Stimulated activated effector memory CD8-positive, alpha-beta T cell treated with anti-CD3 and anti-CD28 coated beads, Interleukin-12 subunit alpha, Interleukin-12 subunit beta, amount 100 ng/mL, for 72 hours (primary cell): ENCODE measurements at regions not wholly inside any gene's neighbourhood (a gene's known extent, or its start where the extent isn't known, plus 50 kb on each side); places are given as distances from the start of the nearest gene placed in this dataset.
A peak's percentile ranks its signal among the peaks of the same experiment; 100 is the strongest.
"Not testable (repeated sequence)": the region's sequence is repeated elsewhere in the genome, so short reads cannot be mapped to it uniquely, and the experiment has no call there.

Experiments used
- ATAC-seq: fragments of 150-1000 bp; cut with Tn5 transposase; 2 replicates; pipeline ENCODE4 v1.10.0; 2021
- DNase-seq, 2 donors: peaks; one replicate each; pipeline ENCODE4 v3.0.0; 2021 to 2022; ENCODE audit warnings: low spot score in 2 of 2
- H3K27ac Mint-ChIP-seq: one replicate; pipeline ENCODE4 v1.8.0; 2022; ENCODE audit warnings: mild to moderate bottlenecking, mixed read lengths
- H3K36me3 Mint-ChIP-seq: one replicate; pipeline ENCODE4 v1.8.0; 2022; ENCODE audit warnings: mild to moderate bottlenecking, mixed read lengths
- H3K4me1 Mint-ChIP-seq: one replicate; pipeline ENCODE4 v1.8.0; 2022; ENCODE audit warnings: mixed read lengths
- H3K4me3 Mint-ChIP-seq: one replicate; pipeline ENCODE4 v1.8.0; 2022; ENCODE audit warnings: mild to moderate bottlenecking, mixed read lengths
- H3K9me3 Mint-ChIP-seq: one replicate; pipeline ENCODE4 v1.8.0; 2022; ENCODE audit warnings: mixed read lengths

GRCh38 chr12:91877022-91877421 is 268.6 kb downstream of the BTG1 start:
- H3K9me3 Mint-ChIP-seq = peaks cover 2% of the 10 kb centered on the region
- peak overlapping the region; percentile 66 for H3K4me3 Mint-ChIP-seq
- H3K27ac Mint-ChIP-seq = peak overlapping the region; percentile 95

GRCh38 chr12:91875671-91876070 is 270.0 kb downstream of the BTG1 start:
- ATAC-seq, H3K36me3 Mint-ChIP-seq, DNase-seq, H3K9me3 Mint-ChIP-seq: not testable (repeated sequence)
- Mint-ChIP-seq H3K4me3 (peak overlapping the region; percentile 66), H3K27ac (peak overlapping the region; percentile 95), H3K4me1 (peaks cover 74% of the 10 kb centered on the region)

More at GRCh38 chr12:91877022-91877421, 268.6 kb downstream of the BTG1 start:
- peaks cover 7% of the 10 kb centered on the region for H3K36me3 Mint-ChIP-seq
- H3K4me1 Mint-ChIP-seq = peaks cover 60% of the 10 kb centered on the region
- ATAC-seq (peak; percentile 99), DNase-seq (peak; percentile 56 to 84)

GRCh38 chr12:91874086-91874865 is 271.4 kb downstream of the BTG1 start:
- Mint-ChIP-seq H3K9me3 (peaks cover 5% of the 10 kb centered on the region), H3K27ac (peak overlapping the region; percentile 95), H3K4me1 (peaks cover 73% of the 10 kb centered on the region), H3K4me3 (no peak overlapping the region), H3K36me3 (peaks cover 7% of the 10 kb centered on the region)
- no peak for DNase-seq
- ATAC-seq = no peak

- Mint-ChIP-seq H3K27ac (peak overlapping the region; percentile 77), H3K4me3 (peak overlapping the region; percentile 10), H3K36me3 (no peaks in the 10 kb centered on the region), H3K9me3 (peaks cover 5% of the 10 kb centered on the region), H3K4me1 (peaks cover 59% of the 10 kb centered on the region)
- no peak for ATAC-seq
- no peak for DNase-seq
Observed at GRCh38 chr12:91871751-91872150, 273.9 kb downstream of the BTG1 start.

GRCh38 chr12:91870872-91871707 is 274.6 kb downstream of the BTG1 start:
- H3K9me3 Mint-ChIP-seq = peaks cover 5% of the 10 kb centered on the region
- no peaks in the 10 kb centered on the region for H3K36me3 Mint-ChIP-seq
- DNase-seq = no peak
- peak overlapping the region; percentile 10 for H3K4me3 Mint-ChIP-seq
- peak overlapping the region; percentile 77 for H3K27ac Mint-ChIP-seq
- ATAC-seq = peak; percentile 55
- peaks cover 54% of the 10 kb centered on the region for H3K4me1 Mint-ChIP-seq

GRCh38 chr12:91868054-91868453 is 277.6 kb downstream of the BTG1 start:
- H3K4me1 Mint-ChIP-seq = peaks cover 28% of the 10 kb centered on the region
- DNase-seq (no peak), ATAC-seq (no peak)
- H3K9me3 Mint-ChIP-seq = peaks cover 6% of the 10 kb centered on the region
- H3K36me3 Mint-ChIP-seq = no peaks in the 10 kb centered on the region
- no peak overlapping the region for H3K4me3 Mint-ChIP-seq
- H3K27ac Mint-ChIP-seq = no peak overlapping the region

GRCh38 chr12:91866566-91866965 is 279.1 kb downstream of the BTG1 start:
- DNase-seq (no peak), ATAC-seq (no peak)
- peaks cover 22% of the 10 kb centered on the region for H3K4me1 Mint-ChIP-seq
- H3K4me3 Mint-ChIP-seq = no peak overlapping the region
- peaks cover 6% of the 10 kb centered on the region for H3K9me3 Mint-ChIP-seq
- no peak overlapping the region for H3K27ac Mint-ChIP-seq
- H3K36me3 Mint-ChIP-seq = no peaks in the 10 kb centered on the region

- no peak overlapping the region for H3K4me3 Mint-ChIP-seq
- no peaks in the 10 kb centered on the region for H3K36me3 Mint-ChIP-seq
Observed at GRCh38 chr12:91863702-91864101, 281.9 kb downstream of the BTG1 start.

GRCh38 chr12:91861554-91861953 is 284.1 kb downstream of the BTG1 start:
- DNase-seq = no peak
- H3K27ac Mint-ChIP-seq = no peak overlapping the region
- H3K36me3 Mint-ChIP-seq = no peaks in the 10 kb centered on the region
- H3K4me3 Mint-ChIP-seq = no peak overlapping the region
- ATAC-seq = no peak
- peaks cover 3% of the 10 kb centered on the region for H3K9me3 Mint-ChIP-seq
- H3K4me1 Mint-ChIP-seq = peaks cover 5% of the 10 kb centered on the region

More at GRCh38 chr12:91863702-91864101, 281.9 kb downstream of the BTG1 start:
- H3K9me3 Mint-ChIP-seq = peaks cover 3% of the 10 kb centered on the region
- H3K4me1 Mint-ChIP-seq = peaks cover 4% of the 10 kb centered on the region
- no peak overlapping the region for H3K27ac Mint-ChIP-seq
- ATAC-seq = no peak
- no peak for DNase-seq

GRCh38 chr12:91859347-91859746 is 286.3 kb downstream of the BTG1 start:
- H3K9me3 Mint-ChIP-seq = no peaks in the 10 kb centered on the region
- peaks cover 15% of the 10 kb centered on the region for H3K4me1 Mint-ChIP-seq
- DNase-seq = no peak
- ATAC-seq = peak; percentile 66
- H3K27ac Mint-ChIP-seq = no peak overlapping the region
- H3K36me3 Mint-ChIP-seq = no peaks in the 10 kb centered on the region
- no peak overlapping the region for H3K4me3 Mint-ChIP-seq

- no peak overlapping the region for H3K4me3 Mint-ChIP-seq
- H3K4me1 Mint-ChIP-seq = peaks cover 26% of the 10 kb centered on the region
- no peaks in the 10 kb centered on the region for H3K9me3 Mint-ChIP-seq
- ATAC-seq (peak; percentile 48), DNase-seq (no peak)
- no peaks in the 10 kb centered on the region for H3K36me3 Mint-ChIP-seq
- no peak overlapping the region for H3K27ac Mint-ChIP-seq
Observed at GRCh38 chr12:91857813-91858542, 287.7 kb downstream of the BTG1 start.

- Mint-ChIP-seq H3K9me3 (no peaks in the 10 kb centered on the region), H3K36me3 (no peaks in the 10 kb centered on the region), H3K4me1 (peaks cover 41% of the 10 kb centered on the region), H3K27ac (no peak overlapping the region), H3K4me3 (no peak overlapping the region)
- ATAC-seq = peak; percentile 80
- no peak for DNase-seq
Observed at GRCh38 chr12:91854725-91855124, 290.9 kb downstream of the BTG1 start.

- Mint-ChIP-seq H3K4me1 (peaks cover 41% of the 10 kb centered on the region), H3K4me3 (no peak overlapping the region), H3K27ac (no peak overlapping the region), H3K36me3 (no peaks in the 10 kb centered on the region), H3K9me3 (no peaks in the 10 kb centered on the region)
- ATAC-seq = no peak
- DNase-seq = no peak
Observed at GRCh38 chr12:91853350-91854127, 292.1 kb downstream of the BTG1 start.

- no peak overlapping the region for H3K4me3 Mint-ChIP-seq
- H3K27ac Mint-ChIP-seq = no peak overlapping the region
- ATAC-seq = no peak
- no peaks in the 10 kb centered on the region for H3K9me3 Mint-ChIP-seq
- peaks cover 36% of the 10 kb centered on the region for H3K4me1 Mint-ChIP-seq
- DNase-seq = no peak
- no peaks in the 10 kb centered on the region for H3K36me3 Mint-ChIP-seq
Observed at GRCh38 chr12:91852634-91853033, 293.0 kb downstream of the BTG1 start.
